ENCODE measurements at regions not wholly inside any gene's neighbourhood (a gene's known extent, or its start where the extent isn't known, plus 50 kb on each side); places are given as distances from the start of the nearest gene placed in this dataset.

DNA sequence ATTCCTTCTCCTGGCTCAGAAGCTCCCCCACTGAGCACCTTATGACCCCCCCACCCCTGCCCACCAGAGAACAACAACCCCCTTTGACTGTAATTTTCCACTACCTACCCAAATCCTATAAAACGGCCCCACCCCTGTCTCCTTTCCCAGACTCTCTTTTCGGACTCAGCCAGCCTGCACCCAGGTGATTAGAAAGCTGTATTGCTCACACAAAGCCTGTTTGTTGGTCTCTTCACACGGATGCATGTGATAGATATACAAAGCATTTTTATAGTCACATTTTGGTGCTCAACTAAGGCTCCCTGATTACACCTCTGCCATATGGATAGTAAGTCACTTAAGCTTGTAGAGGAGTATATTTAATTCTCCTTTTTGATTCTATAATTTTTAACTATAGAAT lies 985.8 kb downstream of the REEP3 start:
- TF ChIP-seq ZNF274 (IDR thresholded peaks at IDR 0.05; ENCODE audit: low read depth, low read length) = no peak
- no peak for TF ChIP-seq SUZ12 (IDR thresholded peaks at IDR 0.05; ENCODE audit: extremely low read depth, insufficient read depth, insufficient read length)
- no peak for TF ChIP-seq YY1 (IDR thresholded peaks at IDR 0.05; ENCODE audit: insufficient read depth, insufficient read length)

All from NT2/D1 (cell line).